PC-3 (cell line): ENCODE measurements at regions not wholly inside any gene's neighbourhood (a gene's known extent, or its start where the extent isn't known, plus 50 kb on each side); places are given as distances from the start of the nearest gene placed in this dataset.

Experiments
- EZH2 ChIP-seq: fragments of 300-600 bp; sonication (generic); IDR thresholded peaks from one replicate; pipeline ENCODE4 v1.6.1; 2017; ENCODE audit warnings: antibody characterized with exemption, mild to moderate bottlenecking, low read length; ENCODE audit not compliant: unreplicated experiment
- TF ChIP-seq, protein P1 (sequence below): fragments of 300-600 bp; sonication (generic); conservative IDR thresholded peaks from 2 replicates; pipeline ENCODE4 v1.5.1; 2017; ENCODE audit warnings: antibody characterized with exemption, low read depth, mild to moderate bottlenecking, low read length

DNA sequence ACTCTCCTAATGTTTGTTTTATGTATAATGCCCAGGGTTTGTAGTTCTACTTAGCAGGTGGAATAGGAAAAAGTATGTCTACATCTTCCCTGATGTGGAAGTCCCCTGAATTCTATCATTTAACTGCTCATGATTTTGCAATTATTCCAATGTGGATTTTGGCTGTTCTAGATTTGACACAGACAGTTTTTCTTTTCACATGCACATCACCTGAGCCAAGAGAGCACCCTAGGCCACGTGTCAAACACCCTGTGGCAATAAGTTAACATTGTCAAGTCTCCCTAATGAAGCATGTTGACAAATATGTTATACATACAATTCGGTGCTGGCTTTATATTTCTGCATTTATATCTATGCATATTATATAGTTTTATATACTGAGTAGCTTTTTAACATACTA is 70.0 kb upstream of the SUCLG2 start:
- TF ChIP-seq, protein P1, sequence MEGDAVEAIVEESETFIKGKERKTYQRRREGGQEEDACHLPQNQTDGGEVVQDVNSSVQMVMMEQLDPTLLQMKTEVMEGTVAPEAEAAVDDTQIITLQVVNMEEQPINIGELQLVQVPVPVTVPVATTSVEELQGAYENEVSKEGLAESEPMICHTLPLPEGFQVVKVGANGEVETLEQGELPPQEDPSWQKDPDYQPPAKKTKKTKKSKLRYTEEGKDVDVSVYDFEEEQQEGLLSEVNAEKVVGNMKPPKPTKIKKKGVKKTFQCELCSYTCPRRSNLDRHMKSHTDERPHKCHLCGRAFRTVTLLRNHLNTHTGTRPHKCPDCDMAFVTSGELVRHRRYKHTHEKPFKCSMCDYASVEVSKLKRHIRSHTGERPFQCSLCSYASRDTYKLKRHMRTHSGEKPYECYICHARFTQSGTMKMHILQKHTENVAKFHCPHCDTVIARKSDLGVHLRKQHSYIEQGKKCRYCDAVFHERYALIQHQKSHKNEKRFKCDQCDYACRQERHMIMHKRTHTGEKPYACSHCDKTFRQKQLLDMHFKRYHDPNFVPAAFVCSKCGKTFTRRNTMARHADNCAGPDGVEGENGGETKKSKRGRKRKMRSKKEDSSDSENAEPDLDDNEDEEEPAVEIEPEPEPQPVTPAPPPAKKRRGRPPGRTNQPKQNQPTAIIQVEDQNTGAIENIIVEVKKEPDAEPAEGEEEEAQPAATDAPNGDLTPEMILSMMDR = no peak
- TF ChIP-seq EZH2 = no peak
